Ovary (tissue), 7 donors: ENCODE measurements at regions not wholly inside any gene's neighbourhood (a gene's known extent, or its start where the extent isn't known, plus 50 kb on each side); places are given as distances from the start of the nearest gene placed in this dataset.

ENCODE experiments used
- DNase-seq, 5 donors: peaks; one replicate each; pipeline ENCODE4 v3.0.0-alpha.2; 2019 to 2020
- H3K27ac ChIP-seq, 2 donors: fragments of 200-600 bp; one replicate each; pipeline versions ENCODE4 v1.5.1 to v1.8.0; 2019 to 2022
- H3K27me3 ChIP-seq: fragments of 200-600 bp; one replicate; pipeline ENCODE4 v1.8.0; 2022
- H3K36me3 ChIP-seq: fragments of 200-600 bp; sonication (generic); one replicate; pipeline ENCODE4 v1.5.1; 2019
- H3K4me1 ChIP-seq: one replicate; pipeline ENCODE4 v1.8.1; 2013; ENCODE audit warnings: mild to moderate bottlenecking, moderate library complexity; ENCODE audit not compliant: insufficient read depth
- H3K4me3 ChIP-seq: fragments of 200-600 bp; sonication (generic); one replicate; pipeline ENCODE4 v1.5.1; 2017
- H3K9me3 ChIP-seq, 2 donors: fragments of 200-600 bp in 1 of 2; sonication (generic) in 1 of 2; one replicate each; pipeline versions ENCODE4 v1.5.1 to v1.8.1; 2013 to 2019; ENCODE audit warnings: mild to moderate bottlenecking in 1 of 2, moderate library complexity in 1 of 2
- EP300 ChIP-seq: sonication (generic); formaldehyde crosslinking; IDR thresholded peaks from one replicate; pipeline ENCODE4 v1.6.1; 2017; ENCODE audit warnings: antibody characterized with exemption
- POLR2A ChIP-seq: fragments of 450-650 bp; IDR thresholded peaks from one replicate; pipeline ENCODE4 v1.6.1; 2017; ENCODE audit warnings: antibody characterized with exemption, mild to moderate bottlenecking, moderate library complexity
- WGBS, 3 donors: extraction: QIAGEN DNeasy Blood & Tissue Kit in 1 of 3; methylation state at CpG; one replicate each; pipeline versions ENCODE4 v1.1.5 to v1.1.7; 2013 to 2017; 5-methylcytosine and 5-hydroxymethylcytosine counted together
- intact Hi-C, 4 donors: fragments of 100-400 bp; cut with DNase I; formaldehyde crosslinking; loops; one replicate each; pipeline versions ENCODE4 v1.11.0 to v1.15.1; 2022 to 2023
- TF ChIP-seq, protein P1 (sequence below), 3 donors: fragments of 450-650 bp in 2 of 3; fragments of 200-600 bp in 1 of 3; IDR thresholded peaks; one replicate each; pipeline versions ENCODE4 v1.5.1 to v1.8.0; 2016 to 2022; ENCODE audit warnings: antibody characterized with exemption in 3 of 3, mild to moderate bottlenecking in 1 of 3
- donor health status: DM: no; HTN: no; CAD: no; lungs with moderate emphysema.
- donor health status: DM: no; HTN: no; CAD: no.
- donor health status: Bipolar disorder and iron deficiency.
- donor health status: DM: no; HTN: no; CAD: no.
- donor health status: DM: yes; HTN: yes; CAD: no.

DNA sequence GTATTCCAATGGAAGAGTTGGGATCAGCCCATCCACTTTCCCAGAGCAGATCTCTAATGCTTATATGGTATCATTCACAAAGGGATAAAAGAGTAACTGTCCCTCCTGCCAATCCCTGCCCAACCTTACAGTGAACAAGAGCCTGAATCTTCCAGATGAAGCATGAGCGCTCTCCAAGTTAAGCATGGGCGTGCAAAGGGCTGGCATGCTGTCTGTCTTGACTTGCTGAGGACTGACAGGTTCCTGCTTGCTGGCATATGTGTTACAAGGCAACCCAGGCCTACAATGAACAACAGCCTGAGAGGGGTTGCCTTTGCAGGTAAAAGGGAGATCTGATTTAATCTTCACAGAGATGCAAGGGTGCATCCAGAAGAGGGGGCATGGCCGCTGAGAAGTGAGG lies 155.6 kb upstream of the SOD1 start:
- TF ChIP-seq POLR2A (no peak), EP300 (no peak)
- TF ChIP-seq, protein P1, sequence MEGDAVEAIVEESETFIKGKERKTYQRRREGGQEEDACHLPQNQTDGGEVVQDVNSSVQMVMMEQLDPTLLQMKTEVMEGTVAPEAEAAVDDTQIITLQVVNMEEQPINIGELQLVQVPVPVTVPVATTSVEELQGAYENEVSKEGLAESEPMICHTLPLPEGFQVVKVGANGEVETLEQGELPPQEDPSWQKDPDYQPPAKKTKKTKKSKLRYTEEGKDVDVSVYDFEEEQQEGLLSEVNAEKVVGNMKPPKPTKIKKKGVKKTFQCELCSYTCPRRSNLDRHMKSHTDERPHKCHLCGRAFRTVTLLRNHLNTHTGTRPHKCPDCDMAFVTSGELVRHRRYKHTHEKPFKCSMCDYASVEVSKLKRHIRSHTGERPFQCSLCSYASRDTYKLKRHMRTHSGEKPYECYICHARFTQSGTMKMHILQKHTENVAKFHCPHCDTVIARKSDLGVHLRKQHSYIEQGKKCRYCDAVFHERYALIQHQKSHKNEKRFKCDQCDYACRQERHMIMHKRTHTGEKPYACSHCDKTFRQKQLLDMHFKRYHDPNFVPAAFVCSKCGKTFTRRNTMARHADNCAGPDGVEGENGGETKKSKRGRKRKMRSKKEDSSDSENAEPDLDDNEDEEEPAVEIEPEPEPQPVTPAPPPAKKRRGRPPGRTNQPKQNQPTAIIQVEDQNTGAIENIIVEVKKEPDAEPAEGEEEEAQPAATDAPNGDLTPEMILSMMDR (IDR thresholded peaks at IDR 0.05): no peak
- intact Hi-C loops: no loop called here
- Histone ChIP-seq H3K4me3 (no peak overlapping the region), H3K27me3 (no peaks in the 10 kb centered on the region), H3K27ac (no peak overlapping the region), H3K4me1 (no peaks in the 10 kb centered on the region), H3K9me3 (no peaks in the 10 kb centered on the region), H3K36me3 (no peaks in the 10 kb centered on the region)
- 96 to 99% (median 97%) methylated on average over 3 of the region's 3 CpGs for WGBS, 3 donors
- no peak for DNase-seq

DNA sequence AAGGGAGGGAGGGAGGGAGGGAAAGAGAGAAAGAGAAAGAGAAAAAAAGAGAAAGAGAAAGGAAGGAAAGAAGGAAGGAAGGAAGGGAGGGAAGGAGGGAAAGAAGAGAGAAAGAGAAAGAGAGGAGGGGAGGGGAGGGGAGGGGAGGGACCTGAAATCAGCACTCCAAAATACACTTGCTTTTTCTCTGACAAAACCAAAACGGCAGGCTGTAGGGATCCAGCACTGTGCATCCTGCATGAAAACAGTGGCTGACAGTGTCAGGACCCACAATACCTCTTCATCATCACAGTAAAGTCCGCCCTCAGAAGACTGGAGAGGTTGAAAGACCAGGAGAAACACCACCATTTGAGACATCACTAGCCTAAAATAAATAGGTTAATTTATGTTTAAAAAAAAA lies 156.0 kb upstream of the SOD1 start:
- 70 to 79% (median 75%) methylated on average over 2 of the region's 2 CpGs for WGBS, 3 donors

GRCh38 chr21:31502537-31503143 lies 156.9 kb upstream of the SOD1 start:
- Histone ChIP-seq H3K4me1 (no peaks in the 10 kb centered on the region), H3K9me3 (no peaks in the 10 kb centered on the region), H3K27ac (no peak overlapping the region), H3K36me3 (no peaks in the 10 kb centered on the region), H3K4me3 (no peak overlapping the region), H3K27me3 (no peaks in the 10 kb centered on the region)
- intact Hi-C loops: no loop called here
- WGBS, 3 donors: 84 to 92% (median 88%) methylated on average over 10 of the region's 10 CpGs
- DNase-seq: no peak
- TF ChIP-seq, protein P1 (IDR thresholded peaks at IDR 0.05): no peak
- TF ChIP-seq EP300 (no peak), POLR2A (no peak)

More for the DNA sequence above, 156.0 kb upstream of the SOD1 start:
- Histone ChIP-seq H3K27ac (no peak overlapping the region), H3K4me1 (no peaks in the 10 kb centered on the region), H3K27me3 (no peaks in the 10 kb centered on the region), H3K4me3 (no peak overlapping the region), H3K9me3 (no peaks in the 10 kb centered on the region), H3K36me3 (no peaks in the 10 kb centered on the region)
- TF ChIP-seq EP300 (no peak), POLR2A (no peak)
- TF ChIP-seq, protein P1 (IDR thresholded peaks at IDR 0.05): no peak
- no peak for DNase-seq
- intact Hi-C loops: no loop called here

GRCh38 chr21:31501926-31502325 lies 157.6 kb upstream of the SOD1 start:
- no peak overlapping the region for H3K27ac ChIP-seq
- no peak overlapping the region for H3K4me3 ChIP-seq
- no peaks in the 10 kb centered on the region for H3K9me3 ChIP-seq
- no peaks in the 10 kb centered on the region for H3K4me1 ChIP-seq
- DNase-seq: no peak
- no peaks in the 10 kb centered on the region for H3K27me3 ChIP-seq
- no peaks in the 10 kb centered on the region for H3K36me3 ChIP-seq
- intact Hi-C loops: no loop called here
- TF ChIP-seq, protein P1 (IDR thresholded peaks at IDR 0.05): no peak
- TF ChIP-seq POLR2A: no peak
- WGBS, 3 donors: 95 to 98% (median 98%) methylated on average over 5 of the region's 5 CpGs
